ENCODE measurements at regions not wholly inside any gene's neighbourhood (a gene's known extent, or its start where the extent isn't known, plus 50 kb on each side); places are given as distances from the start of the nearest gene placed in this dataset.
"Not testable (repeated sequence)": the region's sequence is repeated elsewhere in the genome, so short reads cannot be mapped to it uniquely, and the experiment has no call there.

GRCh38 chr6:131488780-131489179, 84.2 kb upstream of the ARG1 start:
- no peak overlapping the region for H3K4me3 ChIP-seq
- peaks cover 0 to 9% (median 0%) of the 10 kb centered on the region in 11 experiments; a peak in 5 of 22 replicates for H3K9me3 ChIP-seq (replicated peaks in 1 of 11)
- H3K4me2 ChIP-seq, result no peak overlapping the region
- no peaks in the 10 kb centered on the region for H4K20me1 ChIP-seq
- H3K4me1 ChIP-seq, result no peaks in the 10 kb centered on the region
- no peak for TF ChIP-seq Cebpa-rat (IDR thresholded peaks at IDR 0.05)
- H3K36me3 ChIP-seq, result no peaks in the 10 kb centered on the region
- H3K27me3 ChIP-seq, result no peaks in the 10 kb centered on the region
- no peak overlapping the region for H3K27ac ChIP-seq
- no peak overlapping the region for H3K9ac ChIP-seq

- H3K27me3 ChIP-seq, result no peaks in the 10 kb centered on the region
- no peak for TF ChIP-seq Cebpa-rat (IDR thresholded peaks at IDR 0.05)
- no peaks in the 10 kb centered on the region for H4K20me1 ChIP-seq
- no peak overlapping the region for H3K4me3 ChIP-seq
- no peaks in the 10 kb centered on the region for H3K36me3 ChIP-seq
- no peak overlapping the region for H3K9ac ChIP-seq
- no peak overlapping the region for H3K4me2 ChIP-seq
- no peak overlapping the region for H3K27ac ChIP-seq
- H3K4me1 ChIP-seq, result no peaks in the 10 kb centered on the region
- 0 out of 22 replicates have a peak, but pooled peaks cover 0 to 1% (median 0%) of the 10 kb centered on the region in 11 experiments for H3K9me3 ChIP-seq (replicated peaks in 1 of 11)
These were observed 82.6 kb upstream of the ARG1 start for GRCh38 chr6:131490441-131490840.

- Histone ChIP-seq H3K27ac (no peak overlapping the region), H4K20me1 (no peaks in the 10 kb centered on the region), H3K4me3 (no peak overlapping the region), H3K9me3 (replicated peaks in 1 of 11) (no peaks in the 10 kb centered on the region), H3K4me2 (no peak overlapping the region), H3K36me3 (no peaks in the 10 kb centered on the region), H3K27me3 (no peaks in the 10 kb centered on the region), H3K9ac (no peak overlapping the region), H3K4me1 (no peaks in the 10 kb centered on the region)
- TF ChIP-seq Cebpa-rat (IDR thresholded peaks at IDR 0.05), result no peak
These were observed 80.0 kb upstream of the ARG1 start for GRCh38 chr6:131492932-131493573.

- H3K9me3 ChIP-seq (replicated peaks in 1 of 11); H3K9ac ChIP-seq; H3K4me3 ChIP-seq; H3K4me1 ChIP-seq; H3K4me2 ChIP-seq; H4K20me1 ChIP-seq; H3K27ac ChIP-seq; H3K36me3 ChIP-seq; H3K27me3 ChIP-seq: not testable (repeated sequence)
These were observed 68.6 kb upstream of the ARG1 start for GRCh38 chr6:131504387-131504786.

- H3K9ac ChIP-seq, result no peak overlapping the region
- H3K27me3 ChIP-seq, result no peaks in the 10 kb centered on the region
- H3K4me3 ChIP-seq, result no peak overlapping the region
- no peak overlapping the region for H3K4me2 ChIP-seq
- H4K20me1 ChIP-seq, result no peaks in the 10 kb centered on the region
- TF ChIP-seq Cebpa-rat (IDR thresholded peaks at IDR 0.05), result no peak
- H3K4me1 ChIP-seq, result no peaks in the 10 kb centered on the region
- peaks cover 9 to 16% (median 14%) of the 10 kb centered on the region in 11 experiments; a peak in 18 of 22 replicates for H3K9me3 ChIP-seq (replicated peaks in 1 of 11)
- no peak overlapping the region for H3K27ac ChIP-seq
- no peaks in the 10 kb centered on the region for H3K36me3 ChIP-seq
These were observed 62.9 kb upstream of the ARG1 start for GRCh38 chr6:131510094-131510493.

GRCh38 chr6:131510591-131510990, 62.4 kb upstream of the ARG1 start:
- no peak for TF ChIP-seq Cebpa-rat (IDR thresholded peaks at IDR 0.05)
- Histone ChIP-seq H3K36me3 (no peaks in the 10 kb centered on the region), H3K27me3 (no peaks in the 10 kb centered on the region), H3K4me1 (no peaks in the 10 kb centered on the region), H3K9me3 (replicated peaks in 1 of 11) (peaks cover 10 to 21% (median 18%) of the 10 kb centered on the region in 11 experiments; a peak in 18 of 22 replicates), H3K9ac (no peak overlapping the region), H4K20me1 (no peaks in the 10 kb centered on the region), H3K27ac (no peak overlapping the region), H3K4me3 (no peak overlapping the region), H3K4me2 (no peak overlapping the region)

- H3K4me3 ChIP-seq, result no peak overlapping the region
- H3K4me2 ChIP-seq, result no peak overlapping the region
- no peak overlapping the region for H3K9ac ChIP-seq
- no peak overlapping the region for H3K27ac ChIP-seq
- TF ChIP-seq Cebpa-rat (IDR thresholded peaks at IDR 0.05), result no peak
- H3K36me3 ChIP-seq, result no peaks in the 10 kb centered on the region
- H3K27me3 ChIP-seq, result no peaks in the 10 kb centered on the region
- H3K9me3 ChIP-seq (replicated peaks in 1 of 11), result peaks cover 31 to 50% (median 43%) of the 10 kb centered on the region in 11 experiments
- H3K4me1 ChIP-seq, result no peaks in the 10 kb centered on the region
- no peaks in the 10 kb centered on the region for H4K20me1 ChIP-seq
These were observed 53.2 kb upstream of the ARG1 start for GRCh38 chr6:131519670-131520436.
